Stomach smooth muscle (tissue), 2 donors: ENCODE measurements at regions not wholly inside any gene's neighbourhood (a gene's known extent, or its start where the extent isn't known, plus 50 kb on each side); places are given as distances from the start of the nearest gene placed in this dataset.

ENCODE experiments used
- H3K27ac ChIP-seq: one replicate; pipeline ENCODE4 v1.7.0; 2013; ENCODE audit warnings: mild to moderate bottlenecking, low read length, inconsistent platforms
- H3K27me3 ChIP-seq, 2 donors: one replicate each; pipeline ENCODE4 v1.7.0; 2013; ENCODE audit warnings: low read length in 2 of 2; ENCODE audit not compliant: insufficient read depth in 2 of 2, control insufficient read depth in 1 of 2
- H3K36me3 ChIP-seq, 2 donors: one replicate each; pipeline ENCODE4 v1.7.0; 2013; ENCODE audit warnings: low read length in 2 of 2; ENCODE audit not compliant: control insufficient read depth in 2 of 2, insufficient read depth in 2 of 2
- H3K4me1 ChIP-seq: one replicate; pipeline ENCODE4 v1.7.0; 2013; ENCODE audit warnings: low read length; ENCODE audit not compliant: control insufficient read depth, insufficient read depth
- H3K4me3 ChIP-seq, 2 donors: one replicate each; pipeline ENCODE4 v1.7.0; 2013; ENCODE audit warnings: low read length in 2 of 2
- H3K9ac ChIP-seq, 2 donors: one replicate each; pipeline ENCODE4 v1.7.0; 2013; ENCODE audit warnings: low read length in 2 of 2, mild to moderate bottlenecking in 1 of 2
- H3K9me3 ChIP-seq, 2 donors: one replicate each; pipeline ENCODE4 v1.7.0; 2013; ENCODE audit warnings: low read length in 2 of 2; ENCODE audit not compliant: control insufficient read depth in 2 of 2
- donor health status: healthy.
- donor health status: Pancreatic carcinoma.

DNA sequence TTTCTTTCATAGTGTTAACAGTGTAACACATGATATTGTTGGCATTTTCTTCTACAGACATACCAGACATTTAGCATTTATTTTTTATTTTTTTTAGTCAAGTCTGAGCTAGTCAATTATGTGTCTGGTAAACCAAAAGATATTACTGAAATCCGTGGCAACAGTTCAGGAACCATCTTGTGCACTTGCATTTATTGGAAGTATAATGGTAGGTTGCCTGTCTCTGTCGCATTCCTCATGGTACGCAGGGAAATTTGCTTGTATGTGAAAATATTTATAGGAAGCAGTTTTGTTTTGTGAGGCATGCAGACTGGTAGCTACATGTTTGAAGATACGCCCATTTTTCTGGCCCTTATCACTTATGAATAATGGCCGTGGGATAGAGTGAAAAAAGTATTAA is 186.1 kb upstream of the SLC38A2 start:
- Histone ChIP-seq H3K27ac (no peak overlapping the region), H3K4me3 (no peak overlapping the region)

DNA sequence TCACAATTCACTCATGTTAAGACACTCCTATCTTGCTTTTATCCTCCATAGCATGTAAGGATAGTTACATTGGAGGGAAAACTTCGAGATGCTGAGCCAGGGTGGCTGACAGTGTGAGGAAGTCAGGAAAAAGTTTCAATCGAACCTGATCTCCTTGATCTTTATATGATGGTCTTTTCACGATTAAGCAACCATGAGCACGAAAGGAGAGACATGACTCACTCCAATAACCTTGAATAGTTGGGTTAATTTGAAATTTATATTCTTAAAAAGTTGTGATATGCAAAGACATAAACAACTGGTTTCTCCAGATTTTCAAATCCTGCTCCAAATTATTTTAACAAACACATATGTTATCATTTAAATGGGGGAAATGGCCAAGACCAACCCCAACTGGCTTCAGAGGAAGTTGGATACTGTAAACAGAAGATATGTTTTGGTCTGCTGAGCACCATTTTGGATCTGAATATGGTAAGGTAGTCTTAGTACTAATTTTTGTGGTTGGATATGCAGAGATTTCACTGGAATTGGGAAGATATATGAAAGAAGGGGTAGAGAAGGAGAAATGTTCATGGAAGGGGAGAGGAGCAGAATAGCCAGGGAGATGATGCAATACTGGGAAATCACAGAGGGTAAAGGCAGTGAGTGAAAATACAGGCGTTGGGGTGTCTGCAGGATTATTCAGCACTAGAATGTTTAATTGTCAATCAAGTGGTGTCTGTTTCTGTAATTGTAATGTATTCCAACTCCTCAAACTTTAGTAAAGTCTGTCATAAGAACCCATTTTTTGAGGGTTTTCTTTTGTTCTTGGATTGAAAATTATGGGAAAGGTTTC is 185.2 kb upstream of the SLC38A2 start:
- peaks cover 8% of the 10 kb centered on the region for H3K4me1 ChIP-seq
- H3K27me3 ChIP-seq, result no peaks in the 10 kb centered on the region
- no peak overlapping the region for H3K27ac ChIP-seq

More for the DNA sequence above, 186.1 kb upstream of the SLC38A2 start:
- H3K4me1 ChIP-seq, result peaks cover 8% of the 10 kb centered on the region
- H3K9me3 ChIP-seq, result no peaks in the 10 kb centered on the region
- H3K9ac ChIP-seq, result no peak overlapping the region
- no peaks in the 10 kb centered on the region for H3K27me3 ChIP-seq
- H3K36me3 ChIP-seq, result no peaks in the 10 kb centered on the region

DNA sequence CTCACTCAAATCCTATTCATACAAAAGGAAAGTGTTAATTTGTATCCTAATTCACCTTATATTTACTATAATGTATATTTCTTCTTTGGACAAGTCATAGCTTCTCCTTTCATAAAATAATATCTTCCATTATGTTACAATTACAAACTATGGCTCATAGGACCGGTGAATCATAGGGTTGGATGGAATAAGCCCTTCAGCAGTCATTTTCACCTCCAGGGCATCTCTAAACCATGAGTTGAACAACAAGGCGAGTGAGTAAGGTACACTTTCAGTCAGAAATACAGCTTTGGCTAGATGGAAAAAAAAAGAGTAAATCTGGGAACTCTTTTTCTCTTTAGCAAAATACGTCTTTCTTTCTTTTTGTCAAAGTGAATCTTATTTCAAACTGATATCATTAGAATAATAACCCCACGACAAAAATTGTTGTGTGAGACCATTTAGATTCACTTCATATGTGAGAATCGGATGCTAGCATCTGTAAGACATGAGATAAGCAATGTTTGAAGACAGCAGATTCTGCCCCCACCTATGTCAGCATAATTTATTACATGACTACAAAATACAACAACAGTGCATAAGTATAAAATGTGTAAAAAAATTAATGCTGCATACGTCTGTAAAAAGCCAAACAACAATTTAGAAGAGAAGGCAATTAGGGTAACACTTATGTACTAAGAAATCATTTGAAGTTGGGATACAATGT is 184.4 kb upstream of the SLC38A2 start:
- Histone ChIP-seq H3K9ac (no peak overlapping the region), H3K4me1 (peaks cover 8% of the 10 kb centered on the region), H3K27ac (no peak overlapping the region)

More for the DNA sequence above, 185.2 kb upstream of the SLC38A2 start:
- Histone ChIP-seq H3K9ac (no peak overlapping the region), H3K4me3 (no peak overlapping the region), H3K36me3 (no peaks in the 10 kb centered on the region), H3K9me3 (no peaks in the 10 kb centered on the region)

DNA sequence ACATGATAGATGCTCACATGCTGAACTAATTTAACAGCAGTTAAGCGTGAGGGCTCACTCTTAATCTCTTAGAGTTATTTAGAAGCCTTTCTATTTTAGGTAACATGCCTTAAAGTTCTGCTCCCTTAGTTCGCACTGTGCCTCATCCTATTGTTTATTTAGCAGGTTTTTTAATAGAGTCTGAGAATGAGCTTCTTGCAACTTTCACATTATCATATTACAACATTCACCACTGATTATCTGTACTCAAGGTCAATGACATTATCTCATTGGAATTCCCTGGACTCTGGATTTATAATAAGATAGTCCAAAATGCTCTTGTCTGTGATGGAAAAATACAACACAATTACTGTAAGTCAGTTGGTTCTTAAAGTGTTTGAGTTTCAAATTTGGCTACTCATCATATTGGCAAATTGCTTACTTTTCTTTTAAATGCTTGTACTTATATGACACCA is 183.6 kb upstream of the SLC38A2 start:
- H3K27ac ChIP-seq, result no peak overlapping the region
- no peak overlapping the region for H3K9ac ChIP-seq
- H3K27me3 ChIP-seq, result no peaks in the 10 kb centered on the region
- peaks cover 8% of the 10 kb centered on the region for H3K4me1 ChIP-seq
- no peaks in the 10 kb centered on the region for H3K36me3 ChIP-seq
- H3K4me3 ChIP-seq, result no peak overlapping the region
- H3K9me3 ChIP-seq, result no peaks in the 10 kb centered on the region

More for the DNA sequence above, 184.4 kb upstream of the SLC38A2 start:
- Histone ChIP-seq H3K27me3 (no peaks in the 10 kb centered on the region), H3K36me3 (no peaks in the 10 kb centered on the region), H3K9me3 (no peaks in the 10 kb centered on the region), H3K4me3 (no peak overlapping the region)

DNA sequence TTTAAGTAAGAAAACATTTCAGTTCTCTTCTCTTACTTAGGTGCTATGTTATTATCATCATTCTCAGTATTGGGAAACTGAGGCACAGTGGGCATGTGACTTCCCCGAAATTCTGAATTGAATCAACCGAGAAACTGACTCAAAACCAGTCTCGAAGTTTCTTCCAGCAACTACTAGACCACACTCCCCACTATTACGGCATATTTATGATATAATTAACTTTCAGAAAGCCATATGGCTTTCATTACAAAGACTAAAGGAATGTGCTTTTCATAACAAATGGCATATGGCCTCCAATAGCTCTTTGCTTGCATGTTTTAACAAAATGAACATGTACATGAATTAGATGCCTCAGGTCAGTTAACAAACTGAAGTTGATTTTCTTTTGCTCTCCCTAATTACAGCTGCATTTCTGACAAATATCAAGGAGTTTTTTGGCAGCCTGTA is 182.9 kb upstream of the SLC38A2 start:
- H3K27ac ChIP-seq, result no peak overlapping the region
- H3K36me3 ChIP-seq, result no peaks in the 10 kb centered on the region
- peak overlapping the region in 1 of 2 donors; percentile 0 for H3K4me3 ChIP-seq
- H3K27me3 ChIP-seq, result no peaks in the 10 kb centered on the region
- H3K4me1 ChIP-seq, result peaks cover 8% of the 10 kb centered on the region
- H3K9me3 ChIP-seq, result no peaks in the 10 kb centered on the region
- no peak overlapping the region for H3K9ac ChIP-seq

DNA sequence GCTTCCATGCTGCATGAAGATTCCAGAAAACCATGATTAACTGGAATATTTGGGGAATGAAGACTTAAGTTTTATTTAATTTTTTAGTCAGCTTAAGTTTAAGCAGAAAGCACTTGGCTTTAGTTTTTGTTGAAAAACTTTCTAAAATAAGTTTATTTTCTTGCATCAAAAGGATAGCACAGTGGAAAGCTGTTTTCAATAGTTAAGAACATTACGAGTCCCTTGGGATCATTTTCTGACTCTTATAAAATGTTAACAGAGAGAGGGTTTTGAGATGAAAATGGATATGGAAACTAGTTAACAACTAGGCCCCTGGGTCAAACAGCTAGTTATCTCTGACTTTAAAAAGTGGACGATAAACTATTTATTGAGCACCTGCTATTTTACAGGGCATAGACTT is 181.9 kb upstream of the SLC38A2 start:
- no peaks in the 10 kb centered on the region for H3K27me3 ChIP-seq
- no peaks in the 10 kb centered on the region for H3K9me3 ChIP-seq
- no peak overlapping the region for H3K27ac ChIP-seq
- H3K9ac ChIP-seq, result no peak overlapping the region
- H3K4me1 ChIP-seq, result peaks cover 8% of the 10 kb centered on the region
- no peaks in the 10 kb centered on the region for H3K36me3 ChIP-seq
- H3K4me3 ChIP-seq, result no peak overlapping the region

DNA sequence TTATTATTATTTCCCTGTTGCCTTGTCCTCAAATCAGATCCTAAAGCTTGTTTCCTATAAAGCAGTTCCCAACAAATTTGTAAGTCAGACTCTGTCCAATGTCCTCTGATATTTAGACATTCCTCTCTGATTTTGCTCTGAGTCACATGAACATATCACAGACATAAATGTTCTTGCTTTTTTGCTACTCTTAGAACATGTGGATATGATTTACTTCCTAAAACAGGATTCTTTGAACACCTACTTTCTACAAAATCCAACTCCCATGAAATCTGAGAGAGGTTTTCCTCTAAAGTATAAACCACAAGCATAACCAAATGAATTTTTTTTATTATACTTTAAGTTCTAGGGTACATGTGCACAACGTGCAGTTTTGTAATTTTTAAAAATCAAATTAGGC is 181.3 kb upstream of the SLC38A2 start:
- Histone ChIP-seq H3K9me3 (no peaks in the 10 kb centered on the region), H3K36me3 (no peaks in the 10 kb centered on the region), H3K27me3 (no peaks in the 10 kb centered on the region), H3K4me3 (no peak overlapping the region), H3K27ac (no peak overlapping the region), H3K4me1 (peaks cover 7% of the 10 kb centered on the region), H3K9ac (no peak overlapping the region)

DNA sequence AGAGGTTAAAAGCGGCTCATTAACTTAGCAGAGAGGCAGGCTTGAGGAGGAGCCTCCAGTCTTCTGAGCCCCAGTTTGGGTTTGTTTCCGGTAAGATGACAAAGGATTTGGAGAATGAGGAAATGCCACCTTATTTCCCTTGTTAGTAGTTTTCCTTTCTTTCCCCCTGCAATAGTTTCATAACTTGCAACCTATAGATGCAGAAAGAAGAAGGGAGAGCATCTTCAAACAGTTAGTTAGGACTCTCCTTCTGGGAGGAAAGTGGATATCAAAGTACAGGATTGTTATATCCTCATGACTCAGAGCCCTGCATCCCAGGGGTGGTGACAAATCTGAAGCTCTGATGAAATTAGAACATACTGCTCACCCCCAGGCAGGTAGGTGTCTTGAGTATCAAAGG is 180.7 kb upstream of the SLC38A2 start:
- no peak overlapping the region for H3K27ac ChIP-seq
- peaks cover 6% of the 10 kb centered on the region for H3K4me1 ChIP-seq
- H3K9ac ChIP-seq, result no peak overlapping the region

DNA sequence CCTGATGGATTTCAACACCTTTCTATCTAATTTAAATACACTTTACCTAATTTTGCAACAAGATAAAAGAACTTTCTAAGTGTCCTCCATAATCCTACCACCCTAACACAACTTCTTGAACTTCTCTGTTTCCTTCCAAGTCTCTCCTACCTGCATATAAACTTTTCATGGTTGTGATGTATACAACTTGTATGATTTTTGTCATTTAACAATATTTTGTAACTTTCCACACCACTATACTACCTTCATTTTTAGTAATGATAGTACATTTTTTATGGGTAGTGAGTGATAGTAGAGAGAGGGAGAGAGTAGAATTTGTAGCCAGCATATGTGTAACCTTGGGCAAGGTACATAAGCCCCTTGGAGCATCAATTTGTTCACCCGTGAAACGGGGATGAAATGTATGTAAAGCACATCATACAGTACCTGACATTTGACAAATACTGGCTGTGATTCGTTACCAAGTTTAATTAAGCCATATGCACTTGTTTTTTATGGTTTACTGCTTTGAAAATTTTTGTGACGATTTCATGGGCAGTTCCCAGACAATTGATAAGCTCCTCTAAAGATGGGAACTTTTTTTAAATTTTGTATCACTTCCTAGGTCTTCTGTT is 177.8 kb upstream of the SLC38A2 start:
- H3K27me3 ChIP-seq, result no peaks in the 10 kb centered on the region
- H3K27ac ChIP-seq, result no peak overlapping the region
- peaks cover 2% of the 10 kb centered on the region for H3K4me1 ChIP-seq
- no peaks in the 10 kb centered on the region for H3K36me3 ChIP-seq
- H3K9ac ChIP-seq, result no peak overlapping the region
- no peak overlapping the region for H3K4me3 ChIP-seq
- H3K9me3 ChIP-seq, result no peaks in the 10 kb centered on the region

More for the DNA sequence above, 180.7 kb upstream of the SLC38A2 start:
- Histone ChIP-seq H3K27me3 (no peaks in the 10 kb centered on the region), H3K4me3 (no peak overlapping the region), H3K36me3 (no peaks in the 10 kb centered on the region), H3K9me3 (no peaks in the 10 kb centered on the region)

DNA sequence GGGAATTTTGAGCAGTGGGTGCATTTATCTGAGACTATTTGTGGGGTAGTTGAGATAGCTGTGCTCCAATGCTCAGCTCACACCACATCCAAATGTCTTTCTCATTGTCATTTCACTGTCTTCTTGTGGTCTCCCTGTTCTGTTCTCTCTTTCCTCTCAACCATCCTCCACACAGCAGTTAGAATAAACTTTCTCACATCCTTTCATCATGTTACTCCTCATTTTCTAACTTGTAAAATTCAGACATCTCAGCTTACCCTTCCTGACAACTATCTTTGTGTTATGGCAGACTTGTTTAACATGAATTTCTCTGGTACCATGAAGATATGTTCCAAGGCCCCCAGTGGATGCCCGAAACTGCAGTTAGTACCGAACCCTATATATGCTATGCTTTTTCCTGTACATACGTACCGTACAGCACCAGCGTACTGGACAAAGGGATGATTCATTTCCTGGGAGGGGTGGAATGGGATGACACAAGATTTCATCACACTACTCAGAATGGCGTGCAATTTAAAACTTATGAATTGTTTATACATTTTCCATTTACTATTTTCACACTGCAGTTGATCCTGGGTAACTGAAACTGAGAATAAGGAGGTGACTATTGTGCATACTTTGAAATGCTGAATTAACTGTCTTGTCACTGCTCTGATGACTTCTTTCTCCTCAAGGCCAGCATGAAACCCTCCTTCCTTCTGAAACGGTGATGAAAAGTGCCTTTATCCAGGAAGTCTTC is 177.1 kb upstream of the SLC38A2 start:
- Histone ChIP-seq H3K9me3 (no peaks in the 10 kb centered on the region), H3K36me3 (no peaks in the 10 kb centered on the region), H3K4me3 (no peak overlapping the region), H3K9ac (no peak overlapping the region), H3K4me1 (no peaks in the 10 kb centered on the region), H3K27me3 (no peaks in the 10 kb centered on the region), H3K27ac (no peak overlapping the region)
